CD4-positive, alpha-beta T cell treated with Interleukin-6 for 4 hours (primary cell): ENCODE measurements at regions not wholly inside any gene's neighbourhood (a gene's known extent, or its start where the extent isn't known, plus 50 kb on each side); places are given as distances from the start of the nearest gene placed in this dataset.

Source experiments
- DNase-seq: peaks from one replicate; pipeline ENCODE4 v3.0.0-alpha.2; 2020; ENCODE audit warnings: mixed read lengths

DNA sequence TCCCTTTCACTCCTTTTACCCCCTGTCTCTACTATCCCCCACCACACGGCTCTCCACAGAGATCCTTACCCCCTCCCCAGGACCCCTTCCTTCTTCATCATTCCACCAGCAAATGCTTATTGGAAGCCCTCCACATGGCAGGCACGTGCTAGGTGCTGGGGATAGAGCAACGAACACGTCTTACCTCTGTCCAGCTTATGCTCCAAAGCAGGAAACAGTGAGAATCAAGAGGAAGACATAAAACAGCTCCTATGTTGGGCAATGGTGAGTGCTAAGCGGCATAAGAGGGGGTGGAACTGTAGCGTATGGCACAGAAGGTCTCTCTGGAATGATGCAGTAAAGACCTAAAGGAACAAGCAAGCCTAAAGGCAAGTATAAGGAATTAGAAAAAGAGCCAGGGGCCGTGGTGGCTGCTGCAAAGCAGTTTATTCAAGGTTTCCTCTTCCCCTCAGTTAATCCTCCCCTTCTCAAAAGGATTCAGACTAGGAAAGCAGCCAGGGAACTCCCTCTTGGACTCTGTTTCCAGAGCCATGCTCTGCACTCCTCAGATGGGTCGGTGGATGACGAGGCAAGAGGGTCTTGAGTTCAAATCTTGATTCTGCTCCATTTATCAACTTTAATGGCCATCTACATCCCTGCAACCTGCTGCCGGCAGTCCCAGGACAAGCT lies 289.4 kb downstream of the FOXO1 start:
- DNase-seq, result no peak

DNA sequence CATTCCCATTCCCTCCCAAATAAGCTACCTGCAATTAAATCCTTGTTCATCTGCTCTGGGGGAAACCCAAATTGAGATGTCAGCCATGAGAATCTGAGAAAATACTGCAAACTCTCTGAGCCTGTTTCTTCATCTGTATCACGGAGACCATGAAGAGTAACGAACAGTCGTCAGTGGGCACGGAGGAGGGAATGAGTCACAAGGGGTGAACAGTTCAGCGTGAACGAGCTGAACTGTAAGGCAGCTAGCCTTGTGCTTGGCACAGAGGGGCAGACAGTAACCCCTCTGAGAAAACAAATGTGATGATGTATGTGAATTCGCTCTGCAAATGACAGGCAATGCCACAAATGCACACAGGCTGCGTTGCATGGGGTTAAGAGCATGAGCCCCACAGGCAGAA lies 288.7 kb downstream of the FOXO1 start:
- DNase-seq, result peak; percentile 14

DNA sequence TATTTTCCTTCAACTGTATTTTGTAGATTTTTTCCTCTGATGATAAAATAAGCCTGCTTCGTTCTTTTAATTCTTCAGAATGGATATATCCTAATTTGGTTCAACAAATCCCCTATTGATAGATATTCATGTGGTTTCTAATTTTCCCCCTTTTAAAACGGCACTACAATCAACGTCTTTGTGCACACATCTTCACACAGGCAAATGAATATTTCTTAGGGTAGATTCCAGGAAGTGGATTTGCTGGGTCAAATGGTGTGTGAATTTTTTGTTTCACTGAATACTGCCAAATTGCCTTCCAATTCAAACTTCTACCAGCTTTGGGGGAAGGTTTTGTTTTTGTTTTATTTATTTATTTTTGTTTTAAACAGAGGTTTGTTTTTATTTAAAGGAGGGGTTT lies 287.2 kb downstream of the FOXO1 start:
- DNase-seq, result no peak

DNA sequence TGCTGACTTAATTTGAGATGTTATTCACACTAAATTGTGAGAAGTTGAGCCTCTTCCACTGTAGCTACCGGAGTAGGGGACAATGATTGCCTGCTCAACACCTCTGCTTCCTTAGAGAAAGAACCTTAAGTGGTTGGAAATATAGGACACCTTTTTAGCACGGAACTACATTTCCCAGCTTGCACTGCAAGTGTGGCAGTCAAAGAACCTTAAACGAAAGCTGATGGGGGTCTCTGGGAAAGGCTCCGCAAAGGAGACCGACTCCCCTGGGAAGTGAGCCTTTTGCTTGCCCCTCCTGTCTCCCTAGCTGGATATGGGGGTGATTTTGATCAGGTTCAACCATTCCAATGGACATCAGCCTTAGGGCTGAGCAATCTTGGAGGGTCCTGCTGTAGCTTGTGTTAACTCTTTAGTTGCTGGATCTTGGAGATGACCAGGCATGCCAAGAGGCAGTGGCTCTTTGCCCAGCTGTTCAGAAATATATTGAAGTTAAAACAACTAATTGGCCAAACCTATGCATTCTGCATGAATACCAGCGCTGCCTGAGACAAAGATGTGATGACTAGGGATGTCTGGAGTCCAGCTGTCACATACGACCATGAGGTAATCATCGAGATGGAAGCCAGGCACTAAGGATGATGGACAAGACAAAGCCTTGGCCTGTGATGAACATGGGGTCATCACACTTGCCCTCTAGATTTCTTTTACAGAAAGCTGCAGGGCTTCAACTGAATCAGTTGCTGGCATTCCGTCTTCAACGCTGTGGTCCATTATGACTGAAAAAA lies 286.5 kb downstream of the FOXO1 start:
- DNase-seq, result no peak

DNA sequence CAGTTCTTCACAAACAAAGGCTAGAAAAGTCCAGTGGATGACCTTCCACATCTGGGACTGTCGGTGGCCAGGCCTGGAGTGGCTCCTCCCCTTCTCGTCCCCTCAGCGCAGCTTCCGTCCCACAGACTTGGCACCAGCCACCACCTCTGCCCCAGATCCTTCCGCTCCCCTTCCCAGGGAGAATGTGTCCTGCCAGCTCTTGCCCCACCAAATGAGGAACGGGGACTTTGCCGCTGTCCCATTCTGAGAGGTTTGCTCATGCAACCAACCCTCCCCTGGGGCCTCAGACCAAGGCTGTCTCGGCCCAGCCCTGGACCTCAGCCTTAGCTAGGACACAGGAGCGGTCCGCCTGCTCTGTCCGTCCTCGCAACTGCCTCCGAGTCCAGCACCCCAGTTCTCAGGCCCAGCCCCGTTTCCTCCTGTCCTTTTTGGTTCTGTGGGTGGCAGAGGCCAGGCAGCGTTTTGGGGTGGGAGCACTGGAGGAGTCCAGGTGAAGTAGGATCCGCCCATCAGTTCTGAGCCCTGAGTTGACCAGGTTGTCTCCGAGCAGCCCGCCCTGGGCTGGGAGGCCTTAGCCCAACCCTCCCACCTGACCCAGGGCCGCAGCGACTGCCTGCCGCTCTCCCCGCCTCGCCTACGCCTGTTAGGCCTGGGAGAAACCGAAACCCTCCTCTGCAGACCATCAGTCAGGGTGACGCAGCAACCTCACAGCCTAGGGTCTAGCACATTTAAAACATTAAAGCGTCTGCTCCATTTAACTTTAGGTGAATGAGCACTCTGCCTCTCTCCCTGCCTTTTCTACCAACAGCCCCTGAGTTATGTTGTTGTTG lies 284.3 kb downstream of the FOXO1 start:
- DNase-seq, result no peak

DNA sequence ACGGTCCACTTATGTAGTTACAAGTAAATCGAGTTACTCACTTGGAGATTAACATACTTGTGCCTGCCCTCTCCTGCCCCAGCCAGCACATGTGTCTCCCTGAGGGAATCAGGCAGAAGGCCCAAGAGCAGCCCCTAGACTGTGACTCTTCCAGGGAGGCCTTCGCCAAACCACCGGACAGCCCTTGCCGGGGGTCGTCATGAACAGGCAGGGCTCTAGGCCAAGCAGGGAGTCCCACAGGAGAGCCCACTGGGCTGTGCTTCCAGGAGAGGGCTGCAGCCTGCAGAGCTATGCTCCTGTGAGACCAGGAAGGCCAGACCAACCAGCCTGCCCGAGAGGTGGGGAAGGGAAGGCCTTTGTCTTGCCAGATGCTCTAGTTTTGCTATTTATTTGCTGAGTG lies 283.3 kb downstream of the FOXO1 start:
- no peak for DNase-seq

DNA sequence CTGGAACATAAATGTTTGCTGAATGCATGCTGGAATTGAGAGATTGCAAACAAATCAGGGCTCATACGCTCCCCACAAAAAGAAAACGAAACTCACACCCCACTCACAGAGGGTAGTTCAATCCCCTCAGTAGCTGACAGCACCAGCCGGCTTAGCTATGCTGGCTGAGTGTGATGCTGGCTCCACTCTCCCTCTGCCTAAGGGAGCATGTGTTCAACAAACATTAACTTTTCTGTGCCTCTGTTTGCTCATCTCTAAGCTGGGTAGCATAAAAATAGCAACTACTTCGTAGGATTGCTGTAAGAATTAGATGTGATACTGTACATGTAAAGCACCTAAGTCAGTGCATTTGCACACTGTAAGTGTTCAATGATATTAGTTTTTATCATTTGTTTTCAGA lies 282.6 kb downstream of the FOXO1 start:
- no peak for DNase-seq

DNA sequence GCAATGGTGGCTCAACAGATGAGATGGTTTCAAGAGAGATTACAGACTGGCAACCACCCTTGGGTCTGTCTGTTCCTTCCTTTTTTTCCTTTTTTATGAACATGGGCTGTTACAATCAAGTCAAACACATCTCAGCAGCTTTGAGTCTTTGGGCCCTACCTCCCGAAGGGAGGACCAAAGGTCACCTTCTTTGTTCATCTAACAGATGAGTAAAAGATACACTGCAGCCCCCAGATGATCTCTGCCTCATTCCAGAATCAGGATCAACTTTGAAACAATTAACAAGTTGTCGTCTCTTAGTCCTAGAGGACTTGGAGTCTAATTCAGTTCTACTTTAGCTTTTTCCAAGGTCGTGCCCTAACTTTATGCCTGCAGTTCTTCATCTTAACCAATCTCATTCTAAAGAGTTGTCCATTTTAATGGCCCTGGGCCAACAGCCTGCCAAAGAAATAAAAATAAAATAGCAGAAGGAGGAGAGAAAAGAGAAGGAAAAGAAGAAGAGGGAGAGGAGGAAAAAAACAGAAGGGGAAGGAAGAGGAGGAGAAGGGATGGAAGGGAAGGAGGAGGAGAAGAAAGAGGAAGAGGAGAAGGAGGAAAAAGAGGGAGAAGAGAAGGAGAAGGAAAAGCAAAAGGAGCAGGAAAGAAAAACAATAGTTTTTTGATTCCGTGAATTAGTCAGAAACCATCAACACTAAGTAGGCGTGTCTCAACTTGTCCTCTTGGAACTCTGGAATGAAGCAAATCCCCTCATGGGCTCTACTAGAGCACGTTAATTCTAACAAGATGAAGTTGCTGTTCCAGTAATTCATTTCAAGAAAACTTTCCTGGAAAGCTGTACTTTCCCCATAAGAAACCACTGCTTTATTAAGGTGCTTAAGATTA lies 281.2 kb downstream of the FOXO1 start:
- no peak for DNase-seq

DNA sequence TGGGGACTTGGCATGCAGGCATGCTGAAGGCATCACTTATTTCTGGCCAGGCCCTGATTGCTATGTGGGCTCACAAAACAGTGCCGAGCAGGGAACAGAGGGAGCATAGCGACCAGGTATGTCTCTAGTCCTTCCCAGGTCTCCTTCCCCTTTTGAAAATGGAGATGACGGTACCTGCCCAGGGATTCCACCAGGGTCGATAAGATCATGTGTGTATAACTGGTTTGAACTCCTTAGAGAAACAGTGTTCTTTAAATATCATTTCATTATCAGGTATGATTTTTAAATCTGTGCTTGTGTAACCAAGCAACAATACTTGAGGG lies 280.6 kb downstream of the FOXO1 start:
- no peak for DNase-seq

DNA sequence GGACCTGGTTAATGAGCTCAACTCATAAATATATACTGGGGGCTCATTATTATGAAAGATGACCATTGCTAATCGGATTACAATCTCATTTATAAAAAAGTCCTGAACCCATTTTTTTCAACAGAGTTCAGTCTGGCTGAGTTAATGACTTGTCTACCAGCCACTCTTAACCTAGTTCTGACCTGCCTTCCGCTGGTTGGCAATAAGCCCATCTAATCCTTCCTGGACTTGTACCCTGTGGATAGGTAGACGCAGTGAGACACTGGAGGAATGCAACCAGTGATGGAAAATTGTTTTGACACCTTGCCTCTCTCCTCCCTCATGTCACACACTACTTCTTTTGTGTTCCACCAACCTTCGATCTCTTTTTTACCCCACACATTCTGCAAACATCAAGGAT lies 279.9 kb downstream of the FOXO1 start:
- DNase-seq, result no peak

DNA sequence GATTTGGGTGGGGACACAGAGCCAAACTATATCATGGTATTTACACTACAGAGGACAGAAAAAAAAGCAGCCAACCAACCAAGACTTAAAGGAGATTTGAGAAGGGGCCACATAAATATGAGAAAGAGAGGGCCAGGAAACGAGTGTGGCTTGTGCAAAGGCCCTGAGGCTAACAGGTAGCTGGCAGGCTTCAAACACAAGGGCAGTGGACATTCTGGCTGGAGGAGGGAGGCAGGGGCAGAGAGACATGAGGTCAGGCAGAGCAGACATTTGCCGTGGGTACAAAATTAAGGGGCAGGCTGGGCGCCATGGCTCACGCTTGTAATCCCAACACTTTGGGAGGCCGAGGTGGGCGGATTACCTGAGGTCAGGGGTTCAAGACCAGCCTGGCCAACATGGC lies 278.7 kb downstream of the FOXO1 start:
- DNase-seq, result no peak

DNA sequence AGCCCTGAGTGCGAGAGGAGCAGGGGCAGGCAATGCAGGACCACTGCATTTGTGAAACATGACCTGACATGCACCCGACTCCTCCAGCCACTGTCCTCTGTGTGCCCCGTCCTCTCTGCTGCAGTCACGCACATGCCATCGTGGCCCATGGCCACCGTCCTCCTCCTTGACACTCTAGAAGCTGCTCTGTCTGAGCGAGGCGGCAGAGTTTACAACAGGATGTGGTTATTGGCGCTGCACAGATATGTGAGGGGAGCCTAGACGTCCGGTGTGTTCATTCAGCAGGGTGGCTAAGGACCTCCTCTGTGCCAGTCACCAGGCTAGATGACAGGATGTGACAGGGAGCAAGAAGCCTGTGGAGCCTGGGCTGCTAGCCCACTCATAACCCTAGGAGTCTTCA lies 277.8 kb downstream of the FOXO1 start:
- DNase-seq, result peak; percentile 89

DNA sequence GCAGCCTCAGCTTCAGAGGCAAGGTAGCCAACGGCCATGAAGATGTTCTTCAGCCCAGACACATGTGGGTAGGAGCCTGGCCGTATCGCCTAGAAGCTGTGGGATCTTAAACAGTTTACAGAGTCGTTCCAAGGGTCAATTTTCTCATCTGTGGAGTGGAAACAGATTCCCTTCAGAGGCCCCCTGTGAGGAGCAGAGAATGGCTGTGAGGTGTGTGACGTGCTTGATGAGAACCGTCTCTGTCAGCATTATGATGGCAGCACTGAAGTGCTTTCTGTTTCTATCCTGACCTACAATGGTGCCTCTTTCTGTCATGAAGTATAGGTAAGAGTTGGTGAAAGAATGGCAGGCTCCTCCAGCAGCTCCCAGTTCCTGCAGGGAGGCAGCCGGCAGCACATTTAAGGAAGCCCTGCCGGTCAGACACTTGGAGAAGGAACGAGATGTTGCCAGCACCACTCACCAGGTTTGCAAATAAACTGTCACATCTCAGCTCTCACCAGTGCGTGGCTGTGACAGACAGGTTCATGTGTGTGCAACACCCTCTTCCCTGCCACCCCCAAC lies 277.3 kb downstream of the FOXO1 start:
- DNase-seq, result peak; percentile 54

DNA sequence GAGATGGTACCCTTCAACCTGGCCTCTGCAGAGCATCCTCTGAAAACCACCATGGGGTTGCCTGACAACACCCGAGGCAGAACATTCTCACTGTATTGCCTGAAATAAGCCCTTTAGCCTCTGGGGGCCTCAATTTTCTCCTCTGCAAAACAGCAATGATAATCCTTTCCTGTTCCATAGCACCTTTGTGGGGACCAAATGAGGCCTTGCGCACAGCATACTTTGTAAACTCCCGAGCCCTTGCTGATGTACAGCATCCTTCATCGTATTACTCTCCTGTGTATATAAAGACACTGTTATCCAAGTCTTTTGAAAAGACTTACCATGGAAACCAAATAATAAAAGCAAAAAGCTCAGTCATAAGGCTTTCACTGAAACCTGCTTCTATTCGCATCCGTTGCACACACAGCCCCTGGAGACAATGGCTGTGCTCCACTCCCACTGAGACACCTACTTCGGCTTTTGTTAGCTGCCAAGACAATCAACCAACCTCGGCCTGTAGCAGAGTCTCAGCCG lies 276.0 kb downstream of the FOXO1 start:
- no peak for DNase-seq

DNA sequence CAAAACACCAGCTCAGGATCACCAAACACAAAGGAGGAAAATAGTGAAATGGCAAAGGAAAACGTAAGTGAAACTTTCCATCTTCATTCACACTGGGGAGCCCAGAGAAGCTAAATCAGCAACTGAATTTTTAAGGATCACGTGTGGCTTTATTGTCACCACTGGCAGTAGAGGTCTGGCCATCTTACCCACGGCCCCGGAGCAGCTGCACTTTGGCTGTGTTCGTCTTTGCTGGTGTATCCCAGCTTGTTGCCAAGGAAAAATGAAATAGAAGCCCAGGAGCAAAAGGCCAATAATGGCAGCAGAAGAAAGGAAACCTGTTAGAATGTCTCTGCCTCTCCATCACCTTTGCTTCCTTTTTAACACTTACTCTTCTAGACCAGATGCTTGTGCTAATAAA lies 274.7 kb downstream of the FOXO1 start:
- DNase-seq, result no peak

DNA sequence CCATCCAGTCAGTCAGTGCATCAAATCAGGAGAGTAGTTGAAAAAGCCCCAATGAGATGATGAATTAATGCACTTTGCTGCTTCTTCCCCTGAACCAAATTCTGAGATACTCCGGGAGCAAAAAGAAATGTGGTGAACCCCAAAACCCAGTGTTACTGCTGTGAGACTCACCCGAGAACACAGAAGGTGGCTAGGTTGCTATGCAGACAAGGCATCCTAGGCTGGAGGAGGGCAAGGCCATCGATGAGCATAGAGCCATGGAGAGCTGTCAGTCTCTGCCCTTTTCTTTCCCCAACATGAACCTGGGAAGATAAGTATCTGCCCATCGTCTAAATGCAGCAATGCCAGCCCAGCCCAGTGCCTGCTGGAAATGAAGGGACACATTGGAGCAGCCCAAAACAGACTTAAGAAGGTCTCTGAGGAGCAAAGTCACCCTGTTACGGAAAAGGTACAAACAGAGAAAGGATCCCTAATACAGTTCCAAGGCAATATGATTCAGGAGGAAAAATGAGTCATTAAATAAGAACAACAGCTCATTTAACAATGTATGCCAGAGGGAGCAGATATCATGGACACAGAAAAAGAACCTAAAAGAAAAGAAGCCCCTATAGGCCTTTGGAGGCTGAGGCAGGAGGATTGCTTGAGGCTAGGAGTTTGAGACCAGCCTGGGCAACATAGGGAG lies 272.0 kb downstream of the FOXO1 start:
- no peak for DNase-seq

DNA sequence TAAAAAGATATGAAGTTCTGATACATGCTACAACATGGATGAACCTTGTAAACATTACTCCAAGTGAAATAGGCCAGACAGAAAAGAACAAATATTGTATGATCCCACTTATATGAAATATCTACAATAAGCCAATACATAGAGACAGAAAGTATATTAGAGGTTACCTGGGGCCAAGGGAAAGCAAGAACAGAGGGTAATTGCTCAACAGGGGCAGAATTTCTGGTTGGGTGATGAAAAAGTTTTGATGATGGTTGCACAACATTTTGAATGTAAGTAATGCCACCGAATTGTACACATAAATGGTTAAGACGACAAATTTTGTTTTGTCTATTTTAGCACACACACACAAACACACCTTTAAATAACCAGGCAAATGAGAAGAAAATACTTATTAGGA lies 268.4 kb downstream of the FOXO1 start:
- no peak for DNase-seq

DNA sequence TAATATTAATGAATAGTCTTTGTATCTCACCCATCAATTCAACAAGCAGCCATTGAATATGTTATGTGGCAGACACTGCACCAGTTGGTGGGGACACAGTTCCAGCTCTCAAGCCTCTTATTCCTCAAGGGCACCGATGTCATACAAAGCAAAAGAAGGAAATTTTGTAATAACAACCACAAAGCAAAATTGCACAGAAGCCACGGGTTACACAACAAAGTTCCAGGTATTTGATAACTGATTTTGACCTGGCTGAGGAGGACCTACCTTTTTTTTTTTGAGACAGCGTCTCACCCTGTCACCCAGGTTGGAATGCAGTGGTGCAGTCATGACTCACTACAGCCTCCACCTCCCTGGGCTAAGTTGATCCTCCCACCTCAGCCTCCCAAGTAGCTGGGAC lies 266.7 kb downstream of the FOXO1 start:
- DNase-seq, result no peak

DNA sequence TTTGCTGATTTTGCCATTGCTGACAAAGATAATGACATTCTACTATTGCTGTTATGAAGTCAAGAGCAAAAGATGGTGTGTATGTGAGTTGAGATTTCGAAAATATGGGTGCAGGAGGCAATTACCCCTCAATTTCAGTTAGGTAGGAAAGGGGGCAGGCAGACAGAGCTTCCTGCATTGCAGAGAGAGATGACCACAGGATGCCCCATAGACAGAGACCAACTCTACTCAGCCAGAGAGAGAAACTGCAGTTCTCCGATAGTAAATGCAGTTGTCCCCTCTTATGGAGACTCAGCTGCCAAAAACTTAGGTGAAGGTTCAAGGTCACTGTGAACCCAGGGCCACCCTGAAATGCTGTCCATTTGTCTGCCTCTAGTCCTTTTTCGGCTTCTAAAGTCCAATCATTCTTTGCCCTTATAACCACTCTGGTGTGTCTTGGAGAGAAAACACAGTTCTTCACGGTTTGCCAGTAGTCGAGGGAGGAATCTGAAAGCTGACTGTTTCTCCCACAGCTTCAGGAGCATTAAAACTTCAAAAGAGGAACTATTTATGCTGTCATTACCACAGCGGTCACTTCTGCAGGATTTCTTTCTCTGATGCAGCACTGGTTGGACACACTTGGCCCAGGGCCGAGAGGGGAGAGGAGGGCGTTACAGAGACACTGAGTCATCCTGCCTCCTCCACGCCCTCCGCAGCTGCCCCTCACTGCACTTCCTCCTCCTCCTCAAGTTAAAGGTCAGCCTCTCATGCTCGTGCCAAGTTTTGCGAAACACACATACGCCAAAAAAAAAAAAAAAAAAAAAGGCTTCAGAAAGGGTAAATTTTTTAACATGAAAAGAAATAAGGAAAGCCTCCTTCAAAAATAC lies 264.3 kb downstream of the FOXO1 start:
- DNase-seq, result peak; percentile 65

DNA sequence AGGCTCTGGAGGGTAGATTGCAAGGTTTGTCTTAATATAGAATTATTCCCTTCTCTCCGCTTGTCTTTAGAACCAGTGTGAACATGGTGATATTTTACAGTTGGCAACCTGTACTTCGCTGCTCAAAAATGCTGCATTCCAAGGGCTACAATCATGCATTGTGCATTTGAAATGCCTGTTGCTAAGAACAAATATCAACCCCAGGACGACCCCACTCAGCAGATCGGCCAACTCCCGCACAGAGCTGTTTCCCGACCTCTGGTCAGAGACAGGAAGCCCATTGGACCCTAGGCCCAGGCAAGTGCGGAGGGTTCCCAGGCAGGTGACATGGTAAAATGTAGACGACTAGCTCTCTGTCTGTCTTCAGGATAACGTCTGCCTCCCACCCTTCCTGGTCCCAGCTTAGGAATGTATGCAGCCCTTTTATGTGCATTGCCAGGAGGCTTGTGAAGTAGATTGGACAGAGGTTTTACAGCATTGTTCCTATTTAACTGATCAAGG lies 263.5 kb downstream of the FOXO1 start:
- no peak for DNase-seq
